Fibroblast of villous mesenchyme (primary cell): ENCODE measurements at regions not wholly inside any gene's neighbourhood (a gene's known extent, or its start where the extent isn't known, plus 50 kb on each side); places are given as distances from the start of the nearest gene placed in this dataset.

Source experiments
- DNase-seq: peaks from one replicate; pipeline ENCODE4 v3.0.0-alpha.2; 2010; ENCODE audit warnings: low read depth
- H3K4me3 ChIP-seq: 2 replicates; pipeline ENCODE4 v1.5.1; 2011; ENCODE audit warnings: low read depth, mild to moderate bottlenecking, low read length
- CTCF ChIP-seq: IDR thresholded peaks from 2 replicates; pipeline ENCODE4 v1.5.1; 2012; ENCODE audit warnings: low read depth, mild to moderate bottlenecking, low read length; ENCODE audit not compliant: insufficient read depth

GRCh38 chr7:351681-352480 lies 61.9 kb downstream of the FOXL3 start:
- no peak for TF ChIP-seq CTCF
- H3K4me3 ChIP-seq, result no peak overlapping the region
- no peak for DNase-seq

GRCh38 chr7:353746-354325 lies 63.9 kb downstream of the FOXL3 start:
- no peak for TF ChIP-seq CTCF
- no peak for DNase-seq
- H3K4me3 ChIP-seq, result no peak overlapping the region

GRCh38 chr7:354597-355470 lies 64.9 kb downstream of the FOXL3 start:
- no peak for TF ChIP-seq CTCF
- no peak overlapping the region for H3K4me3 ChIP-seq
- DNase-seq, result no peak

GRCh38 chr7:355568-355967 lies 65.6 kb downstream of the FOXL3 start:
- no peak overlapping the region for H3K4me3 ChIP-seq
- TF ChIP-seq CTCF, result no peak
- DNase-seq, result no peak

GRCh38 chr7:356087-356486 lies 66.1 kb downstream of the FOXL3 start:
- no peak for DNase-seq
- H3K4me3 ChIP-seq, result no peak overlapping the region
- TF ChIP-seq CTCF, result no peak

- DNase-seq, result no peak
- H3K4me3 ChIP-seq, result no peak overlapping the region
- TF ChIP-seq CTCF, result no peak
These were observed 66.9 kb downstream of the FOXL3 start for GRCh38 chr7:356691-357462.
